GM19468 (cell line): ENCODE measurements at regions not wholly inside any gene's neighbourhood (a gene's known extent, or its start where the extent isn't known, plus 50 kb on each side); places are given as distances from the start of the nearest gene placed in this dataset.

ENCODE experiments used
- ATAC-seq: cut with Tn5 transposase; IDR thresholded peaks from one replicate; pipeline ENCODE4 v1.9.1; 2021; ENCODE audit warnings: mild to moderate bottlenecking, moderate library complexity, moderate number of reproducible peaks; ENCODE audit not compliant: unreplicated experiment; ENCODE audit errors: extremely low read depth

DNA sequence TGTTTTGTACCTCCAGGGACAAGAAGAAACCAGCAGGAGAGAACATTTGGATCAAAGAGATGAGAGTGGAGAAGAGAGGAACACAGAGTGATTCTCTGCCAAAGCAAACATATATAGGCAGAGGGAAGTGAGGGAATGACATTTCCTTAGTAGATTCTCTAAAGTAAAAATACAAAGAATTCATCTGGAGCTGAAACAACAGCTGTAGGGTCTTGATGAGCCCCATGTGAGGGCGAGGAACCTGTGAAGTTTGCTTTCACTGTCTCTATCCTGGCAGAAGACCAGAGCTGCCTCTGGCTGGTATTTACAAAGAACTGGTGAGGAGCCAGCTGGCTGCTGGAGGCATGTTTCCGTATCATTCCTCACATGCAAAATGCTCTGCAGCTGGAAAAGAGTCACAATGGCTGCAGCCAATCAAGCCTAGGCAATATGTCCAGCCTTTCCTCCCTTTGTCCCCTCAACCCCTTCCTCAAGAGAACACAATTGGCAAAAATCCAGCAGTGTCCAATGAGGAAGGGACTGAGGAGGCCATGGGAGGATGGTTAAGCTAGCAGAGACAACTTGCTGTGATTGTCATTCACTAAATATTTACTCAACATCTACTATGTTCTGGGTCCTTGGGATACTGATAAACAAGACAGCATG lies 122.5 kb downstream of the PHLDA1 start:
- no peak for ATAC-seq

- ATAC-seq, result no peak
These were observed 125.7 kb downstream of the PHLDA1 start for GRCh38 chr12:75905922-75906321.

GRCh38 chr12:75900781-75901254 lies 130.8 kb downstream of the PHLDA1 start:
- no peak for ATAC-seq

- no peak for ATAC-seq
These were observed 131.3 kb downstream of the PHLDA1 start for GRCh38 chr12:75900226-75900625.

DNA sequence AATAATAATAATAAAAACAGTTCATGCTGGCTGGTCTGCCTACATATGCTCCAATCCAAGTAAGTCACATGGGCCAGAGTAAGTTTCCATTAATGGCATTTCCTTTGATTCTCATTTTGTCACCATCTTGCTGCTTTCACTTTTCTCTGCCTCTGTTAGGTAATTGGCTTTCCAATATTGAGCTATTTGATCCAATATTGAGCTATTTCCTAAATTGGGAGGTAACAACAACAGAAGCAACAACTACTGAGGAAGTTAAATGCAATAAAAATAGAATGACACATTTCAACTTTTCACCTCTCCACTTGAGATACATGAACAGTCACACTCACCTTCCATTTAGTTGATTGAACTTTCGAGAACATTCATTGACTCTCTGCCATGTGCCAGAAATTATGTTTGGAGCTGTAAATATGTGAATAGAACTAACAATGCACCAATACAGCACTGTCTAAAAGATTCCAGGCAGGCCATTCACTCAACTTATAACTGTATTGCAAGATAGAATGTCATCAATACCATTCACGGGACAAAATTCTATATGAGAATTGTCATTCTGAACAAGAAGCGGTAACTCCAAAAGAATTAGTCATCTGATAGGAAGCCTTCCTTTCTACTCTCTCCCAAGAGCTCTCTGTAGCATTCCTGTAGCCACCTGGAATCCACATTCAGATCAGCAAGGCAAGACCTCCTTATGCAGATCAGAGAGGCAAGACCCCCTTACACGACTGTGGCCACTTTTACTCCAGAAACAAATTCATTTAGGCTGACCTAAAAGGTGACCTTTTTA lies 136.4 kb downstream of the PHLDA1 start:
- no peak for ATAC-seq

GRCh38 chr12:75893765-75894164 lies 137.8 kb downstream of the PHLDA1 start:
- no peak for ATAC-seq

DNA sequence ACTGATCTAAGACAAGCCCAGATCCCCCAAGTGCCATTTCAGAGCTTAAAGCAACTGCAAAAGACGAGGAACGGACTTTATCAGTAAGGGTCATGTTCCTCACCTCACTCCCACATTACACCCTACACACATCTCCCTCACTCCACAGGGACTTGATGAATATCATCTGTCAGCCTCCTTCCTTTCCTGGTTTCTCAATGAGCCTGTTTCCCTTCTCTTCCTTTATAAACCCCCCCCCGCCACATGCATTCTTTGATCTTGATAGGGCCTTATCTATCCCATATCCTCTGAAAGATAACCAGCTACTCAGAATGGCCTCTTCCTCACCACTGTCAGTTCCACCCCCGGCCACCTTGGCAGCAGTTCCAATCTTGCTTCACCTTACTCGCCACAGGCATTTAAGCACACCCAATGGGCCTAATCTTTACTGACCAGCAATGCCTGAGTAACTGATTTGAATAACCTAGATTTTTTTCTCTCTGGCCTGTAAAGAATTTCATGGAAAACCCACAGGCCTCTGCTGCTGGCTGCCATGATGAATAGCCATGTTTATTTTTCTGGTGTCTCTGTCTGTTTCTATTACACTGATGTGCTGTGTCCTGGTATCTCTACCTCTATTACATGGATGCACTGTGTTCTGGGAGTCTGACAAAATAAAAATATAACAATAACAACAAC lies 138.7 kb downstream of the PHLDA1 start:
- no peak for ATAC-seq

- no peak for ATAC-seq
These were observed 140.5 kb downstream of the PHLDA1 start for GRCh38 chr12:75891072-75891471.

- no peak for ATAC-seq
These were observed 140.9 kb downstream of the PHLDA1 start for GRCh38 chr12:75890660-75891059.

- ATAC-seq, result no peak
These were observed 141.4 kb downstream of the PHLDA1 start for GRCh38 chr12:75890141-75890540.

DNA sequence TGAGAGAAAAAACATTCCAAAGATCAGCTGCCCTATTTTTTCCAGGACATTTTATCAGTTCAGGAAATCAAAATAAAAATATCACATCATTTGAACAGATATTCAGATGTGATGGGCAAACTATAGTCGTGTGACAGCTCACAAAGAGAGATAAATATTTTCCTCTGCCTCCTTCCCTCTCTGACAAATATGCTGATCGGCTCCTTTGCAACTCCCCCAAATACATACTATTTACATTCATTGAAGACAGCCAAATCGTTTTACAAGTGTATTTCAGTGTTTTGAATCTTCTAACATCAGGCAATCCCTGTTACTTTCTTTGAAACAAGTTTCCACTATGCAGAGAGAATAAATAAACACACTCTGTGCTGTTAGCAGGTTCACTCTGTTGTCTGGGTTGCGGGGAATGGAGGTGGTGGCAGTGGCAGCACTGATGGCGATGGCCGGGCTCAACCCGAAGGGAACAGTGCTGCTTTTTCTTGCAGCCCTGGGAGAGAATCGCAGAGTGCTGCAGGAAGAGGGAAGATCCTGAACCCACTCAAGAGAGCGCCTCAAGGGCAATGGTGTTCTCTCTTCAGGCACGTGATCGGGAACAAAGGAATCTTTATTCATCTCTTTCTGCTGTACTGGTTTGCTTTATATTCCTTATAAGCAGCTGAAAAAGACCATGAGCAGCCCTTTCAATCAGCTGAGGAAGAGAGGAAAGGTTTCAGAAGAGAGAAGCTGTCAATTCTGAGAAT lies 142.5 kb downstream of the PHLDA1 start:
- no peak for ATAC-seq

DNA sequence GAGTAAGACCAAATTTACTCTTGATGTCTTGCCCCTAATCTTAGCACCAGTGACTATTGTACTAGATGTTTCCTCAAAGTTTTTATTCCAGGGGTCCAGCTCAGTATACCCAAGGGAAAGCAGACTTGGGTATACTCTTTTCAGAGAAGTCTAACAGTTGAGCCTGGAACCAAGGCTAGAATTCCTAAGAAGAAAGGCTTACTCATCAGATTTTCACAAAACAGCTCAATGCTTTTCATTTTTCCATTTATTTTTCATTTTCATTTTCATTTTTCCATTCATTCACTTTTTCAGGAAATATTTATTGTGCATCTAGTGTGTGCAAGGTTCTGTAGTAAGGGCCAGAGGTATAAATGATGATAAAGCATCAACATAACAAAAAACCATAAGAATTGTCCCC lies 143.2 kb downstream of the PHLDA1 start:
- no peak for ATAC-seq

DNA sequence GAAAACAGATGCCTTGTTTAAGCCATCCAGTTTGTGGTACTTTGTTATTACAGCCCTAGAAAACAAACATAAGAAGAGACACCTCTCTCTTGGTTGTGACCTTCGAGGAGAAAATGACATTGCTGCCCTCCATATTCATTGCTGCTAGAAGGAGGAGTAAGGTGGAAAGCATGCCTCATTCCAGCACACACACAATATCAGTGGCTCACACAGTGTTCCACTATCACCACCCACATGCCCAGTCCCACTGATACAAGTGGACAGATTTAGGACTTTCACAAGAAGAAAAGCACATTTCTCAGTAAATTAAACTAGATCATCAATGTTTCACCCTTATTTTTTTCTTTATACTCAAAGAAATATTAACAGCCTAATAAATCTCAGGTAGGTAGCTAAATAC lies 143.6 kb downstream of the PHLDA1 start:
- ATAC-seq, result no peak

DNA sequence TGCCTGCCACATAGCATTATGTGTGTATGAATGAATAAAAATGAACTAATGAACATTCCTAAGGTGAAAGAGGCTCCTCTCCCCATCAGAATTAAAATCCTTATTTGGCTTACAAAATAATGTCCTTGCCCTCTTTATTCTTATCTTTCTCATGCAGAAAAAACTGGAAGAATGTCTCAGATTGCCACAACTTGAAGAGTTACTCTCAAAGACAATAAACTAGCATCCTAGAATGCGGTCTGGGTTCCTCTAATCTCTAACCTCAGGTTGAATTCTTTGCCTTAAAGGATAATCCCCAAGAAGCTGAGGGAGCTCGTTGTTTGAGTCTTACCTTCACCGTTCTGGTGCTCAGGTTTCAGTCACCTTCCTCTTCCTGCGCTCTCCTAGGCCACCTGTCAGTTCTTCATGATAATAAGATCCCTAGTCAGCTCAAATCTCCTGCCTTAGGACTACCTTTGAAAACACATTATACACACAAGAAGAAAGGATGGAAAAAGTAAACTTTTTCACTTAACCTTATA lies 147.1 kb downstream of the PHLDA1 start:
- no peak for ATAC-seq

GRCh38 chr12:75883241-75883640 lies 148.3 kb downstream of the PHLDA1 start:
- ATAC-seq, result no peak

- ATAC-seq, result no peak
These were observed 149.2 kb downstream of the PHLDA1 start for GRCh38 chr12:75882421-75882820.

GRCh38 chr12:75881920-75882319 lies 149.7 kb downstream of the PHLDA1 start:
- ATAC-seq, result no peak

GRCh38 chr12:75877763-75878621 lies 153.6 kb downstream of the PHLDA1 start:
- no peak for ATAC-seq
